ENCODE measurements at regions not wholly inside any gene's neighbourhood (a gene's known extent, or its start where the extent isn't known, plus 50 kb on each side); places are given as distances from the start of the nearest gene placed in this dataset.

DNA sequence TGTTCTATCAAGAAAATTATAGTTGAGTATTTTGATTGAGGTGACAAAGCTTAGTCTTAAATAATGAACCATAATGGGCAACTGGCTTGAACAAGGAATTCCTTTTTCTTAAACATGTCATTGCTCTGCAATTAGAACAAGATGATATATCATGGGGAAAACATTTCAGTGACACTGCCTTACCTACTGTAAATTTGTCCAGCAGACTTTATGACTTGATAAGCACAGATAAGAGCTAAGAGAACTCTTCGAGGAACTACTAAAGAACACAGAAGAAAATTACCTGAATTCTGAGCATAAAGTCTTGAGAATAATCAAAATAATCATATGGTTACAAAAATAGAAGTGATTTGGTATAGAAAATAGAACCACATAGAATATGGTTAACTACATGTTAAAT, 257.8 kb downstream of the PDHA2 start (continued):
- TF ChIP-seq PRDM15 (CRISPR knock-in tag; IDR thresholded peaks at IDR 0.05) (no peak), EED (IDR thresholded peaks at IDR 0.05; ENCODE audit: low read depth) (no peak), ZNF207 (IDR thresholded peaks at IDR 0.05; ENCODE audit: borderline replicate concordance) (no peak), WRNIP1 (IDR thresholded peaks at IDR 0.05; ENCODE audit: borderline replicate concordance, low read depth, low read length) (no peak), ZBTB33 (IDR thresholded peaks at IDR 0.05) (no peak)

DNA sequence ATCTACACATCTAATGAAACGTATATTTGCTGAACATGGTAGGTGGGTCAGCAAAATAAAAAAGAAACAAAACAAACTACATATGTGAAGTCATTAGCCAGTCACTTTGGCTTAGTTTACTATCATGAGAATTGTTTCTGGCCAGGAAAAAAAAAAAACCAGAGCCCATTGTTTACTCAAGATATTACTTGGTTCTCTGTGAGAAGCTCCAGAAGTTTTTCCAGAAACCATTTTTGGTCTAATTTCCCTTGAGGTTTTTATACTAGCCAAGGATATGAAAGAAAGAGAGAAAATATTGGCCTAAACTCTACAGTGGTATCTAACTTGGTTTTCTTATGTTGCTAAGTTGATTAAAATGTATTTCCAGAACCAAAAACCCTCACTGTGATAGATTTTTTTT, 259.1 kb downstream of the PDHA2 start:
- H3K27me3 ChIP-seq (replicated peaks in 1 of 2; ENCODE audit: control insufficient read depth in 2 of 2, insufficient read depth in 2 of 2, low read length in 1 of 2): no peaks in the 10 kb centered on the region
- ATAC-seq (no peak), FAIRE-seq (no peak), DNase-seq (ENCODE audit: low read depth, low spot score) (no peak)
- H2AFZ ChIP-seq (ENCODE audit: control insufficient read depth, low read depth, low read length): no peak overlapping the region
- H3K9ac ChIP-seq (ENCODE audit: control insufficient read depth, insufficient read depth, low read length): no peak overlapping the region
- no peaks in the 10 kb centered on the region for H3K79me2 ChIP-seq (ENCODE audit: control insufficient read depth, insufficient read depth, low read length)
- H3K4me1 ChIP-seq (ENCODE audit: control insufficient read depth, insufficient read depth, low read length): no peaks in the 10 kb centered on the region
- intact Hi-C loops (cut with micrococcal nuclease; ENCODE audit: unreplicated experiment) (no loop called here), in situ Hi-C loops (cut with MboI) (no loop called here)
- ChIA-PET SMC1A (ENCODE audit: uncharacterized antibody, unreplicated experiment) (no interaction called here), RAD21 (ENCODE audit: unreplicated experiment) (no interaction called here), CTCF (no interaction called here), POLR2A (no interaction called here)
- no peaks in the 10 kb centered on the region for H3K9me3 ChIP-seq (replicated peaks; ENCODE audit: control insufficient read depth, insufficient read depth, low read length)
- no TSS peak for BruUV-seq (replicated peaks)
- TF ChIP-seq SMARCA5 (IDR thresholded peaks at IDR 0.05): no peak
- H3K4me3 ChIP-seq: no peak overlapping the region
- WGBS (ENCODE audit: insufficient coverage, insufficient replicate concordance, low lambda C conversion rate, missing lambda C conversion rate): 4% methylated on average over 1 of the region's 1 CpG
- H4K20me1 ChIP-seq (ENCODE audit: control insufficient read depth, insufficient read depth): no peaks in the 10 kb centered on the region
- H3K4me2 ChIP-seq (ENCODE audit: control insufficient read depth, insufficient read depth): no peak overlapping the region
- no peaks in the 10 kb centered on the region for H3K36me3 ChIP-seq (ENCODE audit: control insufficient read depth in 2 of 2, insufficient read depth in 2 of 2, low read length in 1 of 2)
- H3K27ac ChIP-seq (ENCODE audit: control insufficient read depth, insufficient read depth): no peak overlapping the region

Data from GM12878 (cell line).